ENCODE measurements at regions not wholly inside any gene's neighbourhood (a gene's known extent, or its start where the extent isn't known, plus 50 kb on each side); places are given as distances from the start of the nearest gene placed in this dataset.
"Not testable (repeated sequence)": the region's sequence is repeated elsewhere in the genome, so short reads cannot be mapped to it uniquely, and the experiment has no call there.

GRCh38 chr1:114032271-114033215, 53.3 kb downstream of the OLFML3 start:
- H3K36me3 Mint-ChIP-seq (ENCODE audit: insufficient read depth): no peaks in the 10 kb centered on the region
- no peak overlapping the region for H3K27ac Mint-ChIP-seq
- TF ChIP-seq CTCF (IDR thresholded peaks at IDR 0.05; ENCODE audit: unreplicated experiment): no peak
- no peaks in the 10 kb centered on the region for H3K9me3 Mint-ChIP-seq (ENCODE audit: low read depth)
- peaks cover 1% of the 10 kb centered on the region for H3K27me3 Mint-ChIP-seq
- H3K4me1 Mint-ChIP-seq (ENCODE audit: low read depth): peaks cover 6% of the 10 kb centered on the region
- H3K4me3 Mint-ChIP-seq (ENCODE audit: low read depth): no peak overlapping the region
- no peak for DNase-seq (ENCODE audit: low spot score, unreplicated experiment)

- H3K36me3 Mint-ChIP-seq (ENCODE audit: insufficient read depth): no peaks in the 10 kb centered on the region
- H3K4me1 Mint-ChIP-seq (ENCODE audit: low read depth): peaks cover 12% of the 10 kb centered on the region
- no peak overlapping the region for H3K4me3 Mint-ChIP-seq (ENCODE audit: low read depth)
- DNase-seq (ENCODE audit: low spot score, unreplicated experiment): peak; percentile 12
- no peaks in the 10 kb centered on the region for H3K9me3 Mint-ChIP-seq (ENCODE audit: low read depth)
- peak; percentile 71 for TF ChIP-seq CTCF (IDR thresholded peaks at IDR 0.05; ENCODE audit: unreplicated experiment)
- H3K27ac Mint-ChIP-seq: no peak overlapping the region
- H3K27me3 Mint-ChIP-seq: no peaks in the 10 kb centered on the region
Observed at GRCh38 chr1:114033216-114033706, 54.0 kb downstream of the OLFML3 start.

- H3K9me3 Mint-ChIP-seq (ENCODE audit: low read depth): no peaks in the 10 kb centered on the region
- peaks cover 19% of the 10 kb centered on the region for H3K4me1 Mint-ChIP-seq (ENCODE audit: low read depth)
- no peak overlapping the region for H3K4me3 Mint-ChIP-seq (ENCODE audit: low read depth)
- no peak for TF ChIP-seq CTCF (IDR thresholded peaks at IDR 0.05; ENCODE audit: unreplicated experiment)
- DNase-seq (ENCODE audit: low spot score, unreplicated experiment): no peak
- no peaks in the 10 kb centered on the region for H3K27me3 Mint-ChIP-seq
- H3K36me3 Mint-ChIP-seq (ENCODE audit: insufficient read depth): no peaks in the 10 kb centered on the region
- H3K27ac Mint-ChIP-seq: no peak overlapping the region
Observed at GRCh38 chr1:114033961-114034360, 54.7 kb downstream of the OLFML3 start.

GRCh38 chr1:114034567-114035303, 55.5 kb downstream of the OLFML3 start:
- H3K36me3 Mint-ChIP-seq (ENCODE audit: insufficient read depth): no peaks in the 10 kb centered on the region
- no peaks in the 10 kb centered on the region for H3K27me3 Mint-ChIP-seq
- no peak overlapping the region for H3K27ac Mint-ChIP-seq
- no peak for TF ChIP-seq CTCF (IDR thresholded peaks at IDR 0.05; ENCODE audit: unreplicated experiment)
- H3K9me3 Mint-ChIP-seq (ENCODE audit: low read depth): no peaks in the 10 kb centered on the region
- no peak for DNase-seq (ENCODE audit: low spot score, unreplicated experiment)
- H3K4me1 Mint-ChIP-seq (ENCODE audit: low read depth): peaks cover 23% of the 10 kb centered on the region
- H3K4me3 Mint-ChIP-seq (ENCODE audit: low read depth): no peak overlapping the region

- TF ChIP-seq CTCF (IDR thresholded peaks at IDR 0.05; ENCODE audit: unreplicated experiment): no peak
- peaks cover 29% of the 10 kb centered on the region for H3K4me1 Mint-ChIP-seq (ENCODE audit: low read depth)
- no peak for DNase-seq (ENCODE audit: low spot score, unreplicated experiment)
- no peak overlapping the region for H3K27ac Mint-ChIP-seq
- H3K36me3 Mint-ChIP-seq (ENCODE audit: insufficient read depth): no peaks in the 10 kb centered on the region
- no peak overlapping the region for H3K4me3 Mint-ChIP-seq (ENCODE audit: low read depth)
- no peaks in the 10 kb centered on the region for H3K9me3 Mint-ChIP-seq (ENCODE audit: low read depth)
- no peaks in the 10 kb centered on the region for H3K27me3 Mint-ChIP-seq
Observed at GRCh38 chr1:114035304-114035700, 56.0 kb downstream of the OLFML3 start.

GRCh38 chr1:114036841-114037630, 57.8 kb downstream of the OLFML3 start:
- H3K27ac Mint-ChIP-seq; H3K9me3 Mint-ChIP-seq (ENCODE audit: low read depth); DNase-seq (ENCODE audit: low spot score, unreplicated experiment); H3K4me3 Mint-ChIP-seq (ENCODE audit: low read depth); H3K36me3 Mint-ChIP-seq (ENCODE audit: insufficient read depth); H3K27me3 Mint-ChIP-seq: not testable (repeated sequence)
- peaks cover 36% of the 10 kb centered on the region for H3K4me1 Mint-ChIP-seq (ENCODE audit: low read depth)
